K562 (cell line): ENCODE measurements at regions not wholly inside any gene's neighbourhood (a gene's known extent, or its start where the extent isn't known, plus 50 kb on each side); places are given as distances from the start of the nearest gene placed in this dataset.

Experiments
- CHCHD3 ChIP-seq: fragments of 250-450 bp; sonication (Bioruptor Pico); IDR thresholded peaks from 2 replicates; pipeline ENCODE4 v2.1.2; 2022; ENCODE audit warnings: mild to moderate bottlenecking
- CUX1 ChIP-seq: fragments of 200-800 bp; sonication (Bioruptor generic); IDR thresholded peaks from 2 replicates; pipeline ENCODE4 v1.6.1; 2016; ENCODE audit warnings: missing genetic modification characterization, missing compliant biosample characterization
- THRB ChIP-seq: fragments of 450-650 bp; formaldehyde crosslinking; conservative IDR thresholded peaks from 2 replicates; pipeline ENCODE4 v1.4.0; 2022; ENCODE audit warnings: mild to moderate bottlenecking, missing genetic modification characterization
- ZNF280A ChIP-seq: fragments of 450-650 bp; IDR thresholded peaks from 2 replicates; pipeline ENCODE4 v1.6.1; 2018; ENCODE audit warnings: mild to moderate bottlenecking, low read depth; ENCODE audit not compliant: partially characterized antibody
- TF ChIP-seq, protein P1 (sequence below), 3 experiments: IDR thresholded peaks in 2 of 3; conservative IDR thresholded peaks in 1 of 3; 2 replicates each; pipeline ENCODE4 v1.5.1; 2011 to 2012; ENCODE audit warnings: low read length in 3 of 3, mild to moderate bottlenecking in 3 of 3, control low read depth in 2 of 3, improper control_type of control experiment in 1 of 3, inconsistent platforms in 1 of 3, low read depth in 1 of 3, mixed read lengths in 1 of 3, moderate library complexity in 1 of 3; ENCODE audit not compliant: insufficient read depth in 2 of 3

DNA sequence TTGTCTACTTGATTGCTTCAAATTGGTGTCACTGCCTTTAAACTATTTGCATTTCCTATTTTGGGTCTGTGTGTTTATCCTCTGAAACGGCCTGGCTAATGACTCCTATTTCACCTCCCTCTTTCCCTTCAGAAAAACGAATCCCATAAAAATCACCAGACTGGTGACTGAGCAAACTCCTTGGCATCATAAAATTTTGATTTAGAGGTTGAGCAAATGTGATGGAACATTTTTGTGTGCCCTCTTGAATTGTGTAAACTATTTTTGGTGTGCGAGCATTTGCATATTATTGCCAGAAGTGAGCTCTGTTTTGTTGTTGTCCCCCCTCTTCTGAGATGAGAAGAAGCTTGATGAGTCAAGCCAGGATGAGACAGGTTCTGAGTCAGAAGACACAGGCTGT is 316.1 kb downstream of the AJAP1 start (continued):
- TF ChIP-seq CUX1 (CRISPR knock-in tag) (no peak), ZNF280A (no peak), CHCHD3 (CRISPR knock-in tag) (no peak), THRB (CRISPR knock-in tag) (no peak)
- TF ChIP-seq, protein P1, sequence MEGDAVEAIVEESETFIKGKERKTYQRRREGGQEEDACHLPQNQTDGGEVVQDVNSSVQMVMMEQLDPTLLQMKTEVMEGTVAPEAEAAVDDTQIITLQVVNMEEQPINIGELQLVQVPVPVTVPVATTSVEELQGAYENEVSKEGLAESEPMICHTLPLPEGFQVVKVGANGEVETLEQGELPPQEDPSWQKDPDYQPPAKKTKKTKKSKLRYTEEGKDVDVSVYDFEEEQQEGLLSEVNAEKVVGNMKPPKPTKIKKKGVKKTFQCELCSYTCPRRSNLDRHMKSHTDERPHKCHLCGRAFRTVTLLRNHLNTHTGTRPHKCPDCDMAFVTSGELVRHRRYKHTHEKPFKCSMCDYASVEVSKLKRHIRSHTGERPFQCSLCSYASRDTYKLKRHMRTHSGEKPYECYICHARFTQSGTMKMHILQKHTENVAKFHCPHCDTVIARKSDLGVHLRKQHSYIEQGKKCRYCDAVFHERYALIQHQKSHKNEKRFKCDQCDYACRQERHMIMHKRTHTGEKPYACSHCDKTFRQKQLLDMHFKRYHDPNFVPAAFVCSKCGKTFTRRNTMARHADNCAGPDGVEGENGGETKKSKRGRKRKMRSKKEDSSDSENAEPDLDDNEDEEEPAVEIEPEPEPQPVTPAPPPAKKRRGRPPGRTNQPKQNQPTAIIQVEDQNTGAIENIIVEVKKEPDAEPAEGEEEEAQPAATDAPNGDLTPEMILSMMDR (IDR thresholded peaks at IDR 0.05 in 2 of 3, conservative IDR thresholded peaks at IDR 0.05 in 1 of 3; ENCODE audit: insufficient read depth in 2 of 3, low read depth in 1 of 3, low read length in 3 of 3), result no peak
